ENCODE measurements at regions not wholly inside any gene's neighbourhood (a gene's known extent, or its start where the extent isn't known, plus 50 kb on each side); places are given as distances from the start of the nearest gene placed in this dataset.

GRCh38 chr19:31528261-31528660 is 179.0 kb upstream of the TSHZ3 start:
- H3K36me3 ChIP-seq: no peaks in the 10 kb centered on the region
- no peak overlapping the region for H3K27ac ChIP-seq
- DNase-seq (ENCODE audit: extremely low spot score in 2 of 2): no peak
- no peak overlapping the region for H3K4me3 ChIP-seq
- no peaks in the 10 kb centered on the region for H3K27me3 ChIP-seq
- no peaks in the 10 kb centered on the region for H3K9me3 ChIP-seq
- H3K4me1 ChIP-seq: no peaks in the 10 kb centered on the region
- intact Hi-C loops (cut with DNase I): no loop called here
- TF ChIP-seq POLR2AphosphoS5 (IDR thresholded peaks at IDR 0.05; ENCODE audit: insufficient read depth in 1 of 2, low read depth in 1 of 2) (no peak), POLR2A (IDR thresholded peaks at IDR 0.05) (no peak), CTCF (IDR thresholded peaks at IDR 0.05) (no peak)

GRCh38 chr19:31529121-31529520 is 179.9 kb upstream of the TSHZ3 start:
- no peaks in the 10 kb centered on the region for H3K9me3 ChIP-seq
- TF ChIP-seq POLR2AphosphoS5 (IDR thresholded peaks at IDR 0.05; ENCODE audit: insufficient read depth in 1 of 2, low read depth in 1 of 2) (no peak), CTCF (IDR thresholded peaks at IDR 0.05) (no peak), POLR2A (IDR thresholded peaks at IDR 0.05) (no peak)
- no peak for DNase-seq (ENCODE audit: extremely low spot score in 2 of 2)
- intact Hi-C loops (cut with DNase I): no loop called here
- H3K27me3 ChIP-seq: no peaks in the 10 kb centered on the region
- no peaks in the 10 kb centered on the region for H3K4me1 ChIP-seq
- H3K4me3 ChIP-seq: no peak overlapping the region
- no peaks in the 10 kb centered on the region for H3K36me3 ChIP-seq
- H3K27ac ChIP-seq: no peak overlapping the region

- intact Hi-C loops (cut with DNase I): no loop called here
- TF ChIP-seq CTCF (IDR thresholded peaks at IDR 0.05): no peak
- Histone ChIP-seq H3K36me3 (no peaks in the 10 kb centered on the region), H3K9me3 (no peaks in the 10 kb centered on the region), H3K27me3 (no peaks in the 10 kb centered on the region), H3K4me3 (no peak overlapping the region), H3K27ac (no peak overlapping the region), H3K4me1 (no peaks in the 10 kb centered on the region)
- peak; percentile 58 to 91 for DNase-seq (ENCODE audit: extremely low spot score in 2 of 2)
Measured at GRCh38 chr19:31530781-31531180, 181.5 kb upstream of the TSHZ3 start.

DNA sequence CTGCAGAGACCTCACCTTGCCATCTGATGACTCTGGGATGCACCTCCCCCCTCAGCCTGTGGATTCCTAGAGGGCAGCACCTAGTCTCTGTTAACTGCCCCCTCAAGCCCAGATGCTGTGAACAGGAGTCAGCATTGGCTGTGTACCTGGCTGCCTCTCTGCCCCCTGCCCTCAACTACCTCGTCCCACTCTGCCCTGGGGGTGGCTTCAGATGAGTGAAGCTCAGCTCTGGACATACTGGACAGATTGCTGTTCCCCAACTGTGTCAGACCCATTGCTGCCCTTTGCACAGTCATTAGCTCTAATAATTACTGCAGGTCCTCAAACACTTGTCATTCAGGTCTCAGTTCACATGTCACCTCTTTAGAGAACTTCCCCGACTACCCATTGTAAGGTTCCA is 182.1 kb upstream of the TSHZ3 start:
- intact Hi-C loops (cut with DNase I): no loop called here
- peak; percentile 77 to 78 for DNase-seq (ENCODE audit: extremely low spot score in 2 of 2)
- Histone ChIP-seq H3K4me1 (no peaks in the 10 kb centered on the region), H3K4me3 (no peak overlapping the region), H3K27me3 (no peaks in the 10 kb centered on the region), H3K27ac (no peak overlapping the region), H3K36me3 (no peaks in the 10 kb centered on the region), H3K9me3 (no peaks in the 10 kb centered on the region)
- TF ChIP-seq POLR2AphosphoS5 (IDR thresholded peaks at IDR 0.05; ENCODE audit: insufficient read depth in 1 of 2, low read depth in 1 of 2) (no peak), CTCF (IDR thresholded peaks at IDR 0.05) (no peak), POLR2A (IDR thresholded peaks at IDR 0.05) (no peak)

- Histone ChIP-seq H3K4me1 (no peaks in the 10 kb centered on the region), H3K27ac (no peak overlapping the region), H3K4me3 (no peak overlapping the region), H3K9me3 (no peaks in the 10 kb centered on the region), H3K36me3 (no peaks in the 10 kb centered on the region), H3K27me3 (no peaks in the 10 kb centered on the region)
- intact Hi-C loops (cut with DNase I): no loop called here
- TF ChIP-seq POLR2A (IDR thresholded peaks at IDR 0.05) (no peak), CTCF (IDR thresholded peaks at IDR 0.05) (no peak), POLR2AphosphoS5 (IDR thresholded peaks at IDR 0.05; ENCODE audit: insufficient read depth in 1 of 2, low read depth in 1 of 2) (no peak)
- peak; percentile 37 to 81 for DNase-seq (ENCODE audit: extremely low spot score in 2 of 2)
Measured at GRCh38 chr19:31532034-31532433, 182.8 kb upstream of the TSHZ3 start.
